T-helper 1 cell treated with Interleukin-12 subunit alpha and Interleukin-12 subunit beta and Interleukin-4 antibody, amounts not matched to agents 30 ng/mL and 1 ng/mL, for 36 hours (primary cell): ENCODE measurements at regions not wholly inside any gene's neighbourhood (a gene's known extent, or its start where the extent isn't known, plus 50 kb on each side); places are given as distances from the start of the nearest gene placed in this dataset.
"Not testable (repeated sequence)": the region's sequence is repeated elsewhere in the genome, so short reads cannot be mapped to it uniquely, and the experiment has no call there.

Experiments
- intact Hi-C: fragments of 100-400 bp; cut with micrococcal nuclease; formaldehyde crosslinking; loops from one replicate; pipeline ENCODE4 v1.15.1; 2024

- intact Hi-C loops: no loop called here
Observed at GRCh38 chr2:34244195-34244594, 645.1 kb upstream of the FAM98A start.

GRCh38 chr2:34242763-34243123, 643.6 kb upstream of the FAM98A start:
- intact Hi-C loops: no loop called here

- intact Hi-C loops: no loop called here
Observed at GRCh38 chr2:34241905-34242762, 643.0 kb upstream of the FAM98A start.

- intact Hi-C loops: no loop called here
Observed at GRCh38 chr2:34239511-34239910, 640.4 kb upstream of the FAM98A start.

GRCh38 chr2:34234823-34235222, 635.7 kb upstream of the FAM98A start:
- intact Hi-C loops: no loop called here

GRCh38 chr2:34229998-34230397, 630.9 kb upstream of the FAM98A start:
- intact Hi-C loops: loop anchor here (2.0 kb wide), 1 partner anchor 59 kb away; no protein-coding TSS in a partner anchor

- intact Hi-C loops: no loop called here
Observed at GRCh38 chr2:34215174-34215573, 616.1 kb upstream of the FAM98A start.

- intact Hi-C loops: not testable (repeated sequence)
Observed at GRCh38 chr2:34210382-34210781, 611.3 kb upstream of the FAM98A start.

GRCh38 chr2:34204560-34204959, 605.5 kb upstream of the FAM98A start:
- intact Hi-C loops: no loop called here

- intact Hi-C loops: no loop called here
Observed at GRCh38 chr2:34201099-34201498, 602.0 kb upstream of the FAM98A start.

GRCh38 chr2:34199971-34200370, 600.9 kb upstream of the FAM98A start:
- intact Hi-C loops: no loop called here

GRCh38 chr2:34193164-34193563, 594.1 kb upstream of the FAM98A start:
- intact Hi-C loops: no loop called here

GRCh38 chr2:34188464-34189303, 589.6 kb upstream of the FAM98A start:
- intact Hi-C loops: no loop called here

- intact Hi-C loops: no loop called here
Observed at GRCh38 chr2:34179511-34179910, 580.4 kb upstream of the FAM98A start.

- intact Hi-C loops: no loop called here
Observed at GRCh38 chr2:34178482-34178881, 579.4 kb upstream of the FAM98A start.

- intact Hi-C loops: no loop called here
Observed at GRCh38 chr2:34176693-34177092, 577.6 kb upstream of the FAM98A start.

- intact Hi-C loops: no loop called here
Observed at GRCh38 chr2:34174506-34174905, 575.4 kb upstream of the FAM98A start.

- intact Hi-C loops: no loop called here
Observed at GRCh38 chr2:34162231-34162630, 563.1 kb upstream of the FAM98A start.

- intact Hi-C loops: no loop called here
Observed at GRCh38 chr2:34161549-34161948, 562.5 kb upstream of the FAM98A start.

- intact Hi-C loops: no loop called here
Observed at GRCh38 chr2:34159901-34160300, 560.8 kb upstream of the FAM98A start.

- intact Hi-C loops: no loop called here
Observed at GRCh38 chr2:34153484-34153883, 554.4 kb upstream of the FAM98A start.

GRCh38 chr2:34147780-34148179, 548.7 kb upstream of the FAM98A start:
- intact Hi-C loops: no loop called here
